Osteocyte (in vitro differentiated cells): ENCODE measurements at regions not wholly inside any gene's neighbourhood (a gene's known extent, or its start where the extent isn't known, plus 50 kb on each side); places are given as distances from the start of the nearest gene placed in this dataset.

Experiments
- DNase-seq: peaks from one replicate; pipeline ENCODE4 v3.0.0; 2021; ENCODE audit warnings: mixed read lengths; ENCODE audit not compliant: unreplicated experiment; ENCODE audit errors: extremely low spot score
- H3K27ac Mint-ChIP-seq: one replicate; pipeline ENCODE4 v1.8.0; 2021; ENCODE audit warnings: mild to moderate bottlenecking, mixed read lengths; ENCODE audit not compliant: unreplicated experiment
- H3K27me3 Mint-ChIP-seq: one replicate; pipeline ENCODE4 v1.8.0; 2021; ENCODE audit warnings: mixed read lengths; ENCODE audit not compliant: unreplicated experiment
- H3K36me3 Mint-ChIP-seq: one replicate; pipeline ENCODE4 v1.8.0; 2021; ENCODE audit warnings: mixed read lengths; ENCODE audit not compliant: unreplicated experiment
- H3K4me1 Mint-ChIP-seq: one replicate; pipeline ENCODE4 v1.8.0; 2021; ENCODE audit warnings: mixed read lengths; ENCODE audit not compliant: unreplicated experiment
- H3K4me3 Mint-ChIP-seq: one replicate; pipeline ENCODE4 v1.8.0; 2021; ENCODE audit warnings: mild to moderate bottlenecking, moderate library complexity, mixed read lengths; ENCODE audit not compliant: unreplicated experiment
- H3K9me3 Mint-ChIP-seq: one replicate; pipeline ENCODE4 v1.8.0; 2021; ENCODE audit warnings: mixed read lengths; ENCODE audit not compliant: unreplicated experiment
- CTCF ChIP-seq: fragments of 200-600 bp; sonication (generic); IDR thresholded peaks from 2 replicates; pipeline ENCODE4 v1.5.0; 2021; ENCODE audit warnings: antibody characterized with exemption, mild to moderate bottlenecking, moderate library complexity

- no peak for TF ChIP-seq CTCF
- no peak overlapping the region for H3K4me3 Mint-ChIP-seq
- peaks cover 48% of the 10 kb centered on the region for H3K27me3 Mint-ChIP-seq
- H3K9me3 Mint-ChIP-seq: no peaks in the 10 kb centered on the region
- H3K27ac Mint-ChIP-seq: no peak overlapping the region
- no peaks in the 10 kb centered on the region for H3K36me3 Mint-ChIP-seq
- DNase-seq: no peak
- peaks cover 12% of the 10 kb centered on the region for H3K4me1 Mint-ChIP-seq
These were observed 481.0 kb downstream of the BCOR start for GRCh38 chrX:39616731-39617130.

GRCh38 chrX:39618178-39618577 is 479.6 kb downstream of the BCOR start:
- DNase-seq: no peak
- peaks cover 41% of the 10 kb centered on the region for H3K27me3 Mint-ChIP-seq
- no peak for TF ChIP-seq CTCF
- no peak overlapping the region for H3K27ac Mint-ChIP-seq
- H3K4me3 Mint-ChIP-seq: no peak overlapping the region
- H3K9me3 Mint-ChIP-seq: no peaks in the 10 kb centered on the region
- H3K4me1 Mint-ChIP-seq: peaks cover 12% of the 10 kb centered on the region
- H3K36me3 Mint-ChIP-seq: no peaks in the 10 kb centered on the region

- no peak for TF ChIP-seq CTCF
- Mint-ChIP-seq H3K27me3 (peaks cover 30% of the 10 kb centered on the region), H3K36me3 (no peaks in the 10 kb centered on the region), H3K4me1 (peaks cover under 1% of the 10 kb centered on the region), H3K9me3 (peaks cover under 1% of the 10 kb centered on the region), H3K27ac (no peak overlapping the region), H3K4me3 (no peak overlapping the region)
- DNase-seq: no peak
These were observed 478.4 kb downstream of the BCOR start for GRCh38 chrX:39619182-39620009.

- Mint-ChIP-seq H3K27ac (no peak overlapping the region), H3K27me3 (peaks cover 9% of the 10 kb centered on the region), H3K4me1 (no peaks in the 10 kb centered on the region), H3K4me3 (no peak overlapping the region), H3K36me3 (no peaks in the 10 kb centered on the region), H3K9me3 (peaks cover 4% of the 10 kb centered on the region)
- no peak for TF ChIP-seq CTCF
- no peak for DNase-seq
These were observed 473.6 kb downstream of the BCOR start for GRCh38 chrX:39624166-39624565.

- no peak for TF ChIP-seq CTCF
- Mint-ChIP-seq H3K27me3 (peaks cover 9% of the 10 kb centered on the region), H3K4me1 (no peaks in the 10 kb centered on the region), H3K4me3 (no peak overlapping the region), H3K27ac (no peak overlapping the region), H3K9me3 (peaks cover 4% of the 10 kb centered on the region), H3K36me3 (no peaks in the 10 kb centered on the region)
- no peak for DNase-seq
These were observed 471.9 kb downstream of the BCOR start for GRCh38 chrX:39625810-39626209.
